Activated T-helper 17 cell treated with anti-CD3 and anti-CD28 coated beads, Interleukin-2, amount 50 U/mL, for 72 hours (primary cell): ENCODE measurements at regions not wholly inside any gene's neighbourhood (a gene's known extent, or its start where the extent isn't known, plus 50 kb on each side); places are given as distances from the start of the nearest gene placed in this dataset.

ENCODE experiments used
- ATAC-seq: fragments of 150-1000 bp; cut with Tn5 transposase; replicated peaks from 2 replicates; pipeline ENCODE4 v1.10.0; 2021; ENCODE audit warnings: mild to moderate bottlenecking, moderate library complexity
- H3K27ac Mint-ChIP-seq: one replicate; pipeline ENCODE4 v1.8.0; 2022; ENCODE audit warnings: mixed read lengths
- H3K27me3 Mint-ChIP-seq: one replicate; pipeline ENCODE4 v1.8.0; 2022; ENCODE audit warnings: mixed read lengths
- H3K36me3 Mint-ChIP-seq: one replicate; pipeline ENCODE4 v1.8.0; 2022; ENCODE audit warnings: low read depth, mild to moderate bottlenecking, mixed read lengths
- H3K4me1 Mint-ChIP-seq: one replicate; pipeline ENCODE4 v1.8.0; 2022; ENCODE audit warnings: mixed read lengths
- H3K4me3 Mint-ChIP-seq: one replicate; pipeline ENCODE4 v1.8.0; 2022; ENCODE audit warnings: mild to moderate bottlenecking, mixed read lengths
- H3K9me3 Mint-ChIP-seq: one replicate; pipeline ENCODE4 v1.8.0; 2022; ENCODE audit warnings: mixed read lengths

DNA sequence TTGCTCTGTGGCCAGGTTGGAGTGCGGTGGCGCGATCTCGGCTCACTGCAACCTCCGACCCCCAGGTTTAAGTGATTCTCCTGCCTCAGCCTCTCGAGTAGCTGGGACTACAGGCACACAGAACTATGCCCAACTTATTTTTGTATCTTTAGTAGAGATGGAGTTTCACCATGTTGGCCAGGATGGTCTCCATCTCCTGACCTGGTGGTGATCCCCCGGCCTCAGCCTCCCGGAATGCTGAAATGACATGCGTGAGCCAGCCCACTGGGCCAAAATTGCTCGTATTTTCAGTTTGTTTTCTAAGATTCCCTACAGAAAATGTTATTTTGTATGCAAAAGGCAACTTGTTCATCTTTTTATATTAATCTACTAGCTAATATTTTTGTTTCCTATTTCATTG, 782.6 kb downstream of the TLE1 start:
- ATAC-seq, result no peak
- H3K36me3 Mint-ChIP-seq, result no peaks in the 10 kb centered on the region
- H3K4me1 Mint-ChIP-seq, result no peaks in the 10 kb centered on the region
- H3K9me3 Mint-ChIP-seq, result no peaks in the 10 kb centered on the region
- no peak overlapping the region for H3K4me3 Mint-ChIP-seq
- no peak overlapping the region for H3K27ac Mint-ChIP-seq
- no peaks in the 10 kb centered on the region for H3K27me3 Mint-ChIP-seq

GRCh38 chr9:80899208-80899607, 790.1 kb downstream of the TLE1 start:
- H3K27ac Mint-ChIP-seq, result no peak overlapping the region

DNA sequence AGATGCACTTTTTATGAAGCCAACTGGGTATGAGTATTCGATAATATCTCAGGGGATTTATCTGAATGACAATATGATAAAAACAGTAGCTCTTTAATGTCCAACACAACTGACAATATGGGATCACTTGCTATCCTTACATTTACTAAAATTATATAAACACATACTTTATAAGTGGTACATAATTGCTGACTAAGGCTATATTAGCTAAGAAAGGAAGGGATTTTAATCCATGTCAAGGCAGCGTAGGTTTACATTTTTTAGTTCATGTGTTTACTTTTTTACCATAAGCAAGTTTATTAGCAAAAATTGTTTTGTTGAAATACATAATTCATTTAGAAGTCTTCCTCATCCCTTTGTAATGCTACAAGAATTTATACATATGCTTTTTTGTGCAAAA, 796.2 kb downstream of the TLE1 start:
- no peak for ATAC-seq
- H3K4me1 Mint-ChIP-seq, result no peaks in the 10 kb centered on the region

More at GRCh38 chr9:80899208-80899607, 790.1 kb downstream of the TLE1 start:
- H3K4me1 Mint-ChIP-seq, result no peaks in the 10 kb centered on the region
- H3K36me3 Mint-ChIP-seq, result no peaks in the 10 kb centered on the region
- no peaks in the 10 kb centered on the region for H3K27me3 Mint-ChIP-seq
- no peak overlapping the region for H3K4me3 Mint-ChIP-seq
- ATAC-seq, result no peak
- H3K9me3 Mint-ChIP-seq, result peaks cover 13% of the 10 kb centered on the region

DNA sequence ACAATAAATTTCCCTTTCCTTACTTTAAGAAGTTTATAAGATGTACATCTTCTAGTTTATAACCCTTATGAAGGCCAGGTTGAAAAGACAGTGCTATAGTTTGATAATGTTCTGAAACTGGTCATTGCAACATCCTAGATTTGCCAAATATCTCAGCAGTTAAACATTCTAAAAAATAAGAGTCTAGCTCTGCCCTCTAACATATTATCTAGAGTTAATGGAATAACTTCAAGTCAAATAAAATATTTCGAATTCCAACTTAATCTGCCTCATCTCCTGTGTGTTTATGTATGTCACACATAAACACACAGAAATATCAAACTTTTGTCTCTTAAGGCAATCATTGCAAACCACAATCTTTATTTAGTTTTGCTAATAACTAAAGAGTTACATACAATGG, 796.6 kb downstream of the TLE1 start:
- Mint-ChIP-seq H3K27me3 (no peaks in the 10 kb centered on the region), H3K4me3 (no peak overlapping the region), H3K4me1 (no peaks in the 10 kb centered on the region), H3K27ac (no peak overlapping the region), H3K36me3 (no peaks in the 10 kb centered on the region), H3K9me3 (peaks cover 13% of the 10 kb centered on the region)
- no peak for ATAC-seq

More for the DNA sequence above, 796.2 kb downstream of the TLE1 start:
- Mint-ChIP-seq H3K9me3 (peaks cover 13% of the 10 kb centered on the region), H3K36me3 (no peaks in the 10 kb centered on the region), H3K27ac (no peak overlapping the region), H3K27me3 (no peaks in the 10 kb centered on the region), H3K4me3 (no peak overlapping the region)

DNA sequence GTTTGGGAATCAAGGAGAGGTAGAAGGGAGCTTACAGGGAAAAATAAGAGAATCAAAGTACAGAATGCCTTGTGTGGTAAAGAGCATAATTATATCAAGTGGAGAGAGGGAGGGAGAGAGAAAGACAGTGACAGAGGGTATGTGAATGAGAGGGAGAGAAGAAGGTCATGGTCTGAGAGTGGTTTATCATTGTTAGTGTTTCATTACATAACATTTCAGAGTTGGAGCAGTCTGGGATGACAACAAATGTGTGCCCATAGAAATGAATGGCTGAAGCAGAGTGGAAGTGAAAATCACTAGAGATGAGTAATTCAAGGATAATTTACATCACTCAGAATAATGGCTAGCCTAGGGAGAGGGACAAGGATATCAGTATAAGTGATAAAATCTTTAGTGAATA, 799.2 kb downstream of the TLE1 start:
- no peaks in the 10 kb centered on the region for H3K4me1 Mint-ChIP-seq

GRCh38 chr9:80885894-80886293, 803.5 kb downstream of the TLE1 start:
- Mint-ChIP-seq H3K9me3 (peaks cover 8% of the 10 kb centered on the region), H3K4me1 (no peaks in the 10 kb centered on the region), H3K36me3 (no peaks in the 10 kb centered on the region), H3K4me3 (no peak overlapping the region), H3K27ac (no peak overlapping the region), H3K27me3 (no peaks in the 10 kb centered on the region)
- no peak for ATAC-seq

More for the DNA sequence above, 799.2 kb downstream of the TLE1 start:
- H3K4me3 Mint-ChIP-seq, result no peak overlapping the region
- no peak overlapping the region for H3K27ac Mint-ChIP-seq
- H3K36me3 Mint-ChIP-seq, result no peaks in the 10 kb centered on the region
- peaks cover 12% of the 10 kb centered on the region for H3K9me3 Mint-ChIP-seq
- no peak for ATAC-seq
- no peaks in the 10 kb centered on the region for H3K27me3 Mint-ChIP-seq

GRCh38 chr9:80883826-80884579, 805.3 kb downstream of the TLE1 start:
- no peak for ATAC-seq
- Mint-ChIP-seq H3K36me3 (no peaks in the 10 kb centered on the region), H3K27ac (no peak overlapping the region), H3K27me3 (no peaks in the 10 kb centered on the region), H3K4me3 (no peak overlapping the region), H3K4me1 (no peaks in the 10 kb centered on the region), H3K9me3 (peaks cover 8% of the 10 kb centered on the region)

- Mint-ChIP-seq H3K4me3 (no peak overlapping the region), H3K4me1 (no peaks in the 10 kb centered on the region), H3K9me3 (peaks cover 8% of the 10 kb centered on the region), H3K27me3 (no peaks in the 10 kb centered on the region), H3K27ac (no peak overlapping the region), H3K36me3 (no peaks in the 10 kb centered on the region)
- ATAC-seq, result no peak
Measured at GRCh38 chr9:80883426-80883825, 805.9 kb downstream of the TLE1 start.

DNA sequence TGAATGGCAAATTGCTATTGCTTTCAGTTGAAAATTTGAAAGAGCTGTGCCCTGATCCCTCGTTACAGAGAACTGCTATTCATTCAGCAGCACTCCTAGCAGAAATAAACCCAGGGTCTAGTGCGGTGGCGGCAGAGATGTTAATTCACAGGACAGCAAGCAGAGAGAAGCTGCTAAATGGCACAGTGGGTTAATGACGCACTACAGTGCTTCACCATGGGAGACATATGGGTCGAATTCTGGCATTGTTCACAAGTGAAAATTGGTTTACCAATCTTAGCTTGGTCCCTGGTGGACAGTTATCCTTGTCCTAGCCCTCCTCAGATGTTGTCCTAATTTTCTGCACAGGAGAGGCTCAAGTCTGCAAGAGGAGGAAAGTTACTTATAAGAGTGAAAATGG, 807.4 kb downstream of the TLE1 start:
- H3K4me3 Mint-ChIP-seq, result no peak overlapping the region
- peaks cover 8% of the 10 kb centered on the region for H3K9me3 Mint-ChIP-seq
- H3K36me3 Mint-ChIP-seq, result no peaks in the 10 kb centered on the region
- no peaks in the 10 kb centered on the region for H3K27me3 Mint-ChIP-seq
- ATAC-seq, result no peak
- H3K4me1 Mint-ChIP-seq, result no peaks in the 10 kb centered on the region
- no peak overlapping the region for H3K27ac Mint-ChIP-seq

DNA sequence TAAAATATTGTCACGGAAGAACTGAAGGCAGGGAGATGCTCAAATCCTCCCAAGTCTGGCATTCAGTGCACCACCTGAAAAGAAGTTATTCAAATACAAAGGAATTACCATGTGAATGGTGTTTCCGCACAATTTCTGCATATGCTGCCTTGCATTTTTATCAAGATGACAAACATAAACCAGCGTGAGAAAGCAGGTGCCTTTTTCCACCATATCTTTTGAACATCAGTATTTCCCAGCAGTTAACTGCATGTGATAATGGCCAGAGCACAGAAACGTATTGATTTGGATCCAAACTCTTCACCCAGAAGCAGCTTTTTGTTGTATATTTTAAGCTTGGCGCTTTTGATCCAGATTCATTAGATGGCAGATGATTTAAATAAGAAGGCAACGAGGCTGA, 808.0 kb downstream of the TLE1 start:
- Mint-ChIP-seq H3K36me3 (no peaks in the 10 kb centered on the region), H3K4me3 (no peak overlapping the region), H3K4me1 (no peaks in the 10 kb centered on the region)

GRCh38 chr9:80878556-80878955, 810.8 kb downstream of the TLE1 start:
- H3K36me3 Mint-ChIP-seq, result no peaks in the 10 kb centered on the region
- no peak overlapping the region for H3K27ac Mint-ChIP-seq
- H3K4me3 Mint-ChIP-seq, result no peak overlapping the region
- ATAC-seq, result no peak
- no peaks in the 10 kb centered on the region for H3K4me1 Mint-ChIP-seq
- H3K9me3 Mint-ChIP-seq, result peaks cover 12% of the 10 kb centered on the region
- H3K27me3 Mint-ChIP-seq, result no peaks in the 10 kb centered on the region

More for the DNA sequence above, 808.0 kb downstream of the TLE1 start:
- H3K27me3 Mint-ChIP-seq, result no peaks in the 10 kb centered on the region
- H3K9me3 Mint-ChIP-seq, result peaks cover 8% of the 10 kb centered on the region
- no peak for ATAC-seq
- H3K27ac Mint-ChIP-seq, result no peak overlapping the region

DNA sequence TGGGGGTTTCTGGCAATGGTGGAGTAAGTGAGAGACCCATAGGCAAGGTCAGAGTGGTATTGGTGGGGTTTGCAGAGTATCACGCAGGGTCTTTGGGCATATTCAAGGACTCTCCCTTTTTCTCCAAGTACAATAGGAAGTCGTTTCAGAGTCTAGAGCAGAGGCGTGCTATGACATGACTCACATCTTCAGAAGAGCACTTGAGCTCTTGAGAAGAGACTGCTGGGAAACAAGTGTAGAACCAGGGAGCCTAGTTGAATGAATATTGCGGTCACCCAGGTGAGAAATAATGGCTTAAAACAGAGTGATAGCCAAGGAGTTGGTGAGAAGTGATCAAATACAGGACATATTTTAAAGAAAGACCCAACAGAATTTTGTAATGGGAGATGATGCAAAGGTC, 813.4 kb downstream of the TLE1 start:
- Mint-ChIP-seq H3K9me3 (peaks cover 12% of the 10 kb centered on the region), H3K4me3 (no peak overlapping the region), H3K4me1 (no peaks in the 10 kb centered on the region), H3K36me3 (no peaks in the 10 kb centered on the region), H3K27ac (no peak overlapping the region), H3K27me3 (no peaks in the 10 kb centered on the region)
- no peak for ATAC-seq

DNA sequence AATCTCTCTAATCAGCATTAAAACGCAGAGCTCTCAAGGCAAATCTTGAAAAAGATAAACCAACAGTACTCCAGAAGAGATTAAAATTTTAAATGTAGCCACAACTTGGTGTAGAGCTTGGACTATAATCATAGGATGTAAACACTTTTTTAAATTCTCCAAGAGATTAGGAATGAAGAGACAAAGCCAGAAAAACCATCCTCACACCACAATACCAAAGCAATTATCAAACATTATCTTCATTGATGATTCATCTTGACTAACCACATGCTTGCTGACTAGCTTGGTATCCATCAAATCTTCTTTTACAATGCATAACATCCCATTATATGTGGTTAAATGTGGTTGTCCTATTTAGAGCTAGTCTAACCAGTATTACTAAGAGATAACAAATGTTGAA, 815.1 kb downstream of the TLE1 start:
- ATAC-seq, result no peak
- H3K9me3 Mint-ChIP-seq, result peaks cover 12% of the 10 kb centered on the region
- no peaks in the 10 kb centered on the region for H3K27me3 Mint-ChIP-seq
- no peak overlapping the region for H3K27ac Mint-ChIP-seq
- no peaks in the 10 kb centered on the region for H3K4me1 Mint-ChIP-seq
- H3K4me3 Mint-ChIP-seq, result no peak overlapping the region
- H3K36me3 Mint-ChIP-seq, result no peaks in the 10 kb centered on the region

DNA sequence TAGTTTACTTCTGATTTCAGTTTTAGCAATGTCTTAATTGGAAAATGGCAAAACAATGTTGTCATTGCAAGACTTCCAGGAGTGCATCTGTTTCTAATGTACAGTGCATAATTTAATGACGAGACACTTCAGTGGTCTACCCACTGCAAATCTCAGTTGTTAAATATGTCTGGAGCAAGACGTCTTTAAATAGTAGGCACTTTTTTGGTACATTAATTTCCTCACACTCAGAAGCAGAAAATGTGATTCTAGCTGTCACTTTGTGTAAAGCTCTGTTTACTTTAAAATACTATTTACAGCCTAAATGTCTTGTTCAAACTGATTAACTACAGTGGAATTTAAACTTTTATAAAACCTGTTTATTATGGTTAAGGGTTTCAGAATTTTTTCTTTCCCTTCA, 815.5 kb downstream of the TLE1 start:
- ATAC-seq, result no peak
- Mint-ChIP-seq H3K36me3 (no peaks in the 10 kb centered on the region), H3K27me3 (no peaks in the 10 kb centered on the region), H3K4me1 (no peaks in the 10 kb centered on the region), H3K9me3 (peaks cover 12% of the 10 kb centered on the region), H3K27ac (no peak overlapping the region), H3K4me3 (no peak overlapping the region)

GRCh38 chr9:80871596-80871995, 817.8 kb downstream of the TLE1 start:
- H3K9me3 Mint-ChIP-seq, result peaks cover 22% of the 10 kb centered on the region

GRCh38 chr9:80867731-80868130, 821.6 kb downstream of the TLE1 start:
- ATAC-seq, result no peak

More at GRCh38 chr9:80871596-80871995, 817.8 kb downstream of the TLE1 start:
- Mint-ChIP-seq H3K4me3 (no peak overlapping the region), H3K4me1 (no peaks in the 10 kb centered on the region), H3K27me3 (no peaks in the 10 kb centered on the region), H3K36me3 (no peaks in the 10 kb centered on the region), H3K27ac (no peak overlapping the region)
- no peak for ATAC-seq

More at GRCh38 chr9:80867731-80868130, 821.6 kb downstream of the TLE1 start:
- no peaks in the 10 kb centered on the region for H3K27me3 Mint-ChIP-seq
- H3K9me3 Mint-ChIP-seq, result peaks cover 27% of the 10 kb centered on the region
- H3K4me3 Mint-ChIP-seq, result no peak overlapping the region
- H3K4me1 Mint-ChIP-seq, result no peaks in the 10 kb centered on the region
- H3K36me3 Mint-ChIP-seq, result no peaks in the 10 kb centered on the region
- no peak overlapping the region for H3K27ac Mint-ChIP-seq
